ENCODE measurements at regions not wholly inside any gene's neighbourhood (a gene's known extent, or its start where the extent isn't known, plus 50 kb on each side); places are given as distances from the start of the nearest gene placed in this dataset.

- H3K27ac Mint-ChIP-seq, result peak overlapping the region in 1 of 7 donors; percentile 33
These were observed 110.2 kb upstream of the PRDX4 start for GRCh38 chrX:23557070-23557469.

DNA sequence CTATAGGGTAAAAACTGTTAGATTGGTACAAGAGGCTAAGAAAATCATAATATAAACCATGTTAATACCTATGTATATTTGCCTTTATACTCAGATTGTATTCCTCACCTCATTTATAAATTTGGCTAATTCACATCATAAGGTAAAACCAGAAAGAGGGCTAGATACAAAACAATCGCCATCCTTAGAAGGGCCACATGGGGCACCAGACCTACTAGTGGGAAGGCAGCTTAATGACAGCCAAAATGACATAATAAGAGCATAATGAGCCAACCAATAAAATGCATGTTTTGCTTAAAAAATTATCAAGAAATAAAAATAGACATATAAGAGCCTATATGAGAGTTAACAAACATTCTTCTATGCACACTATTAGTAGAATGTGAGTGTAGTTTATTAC, 107.3 kb upstream of the PRDX4 start:
- no peak for DNase-seq
- intact Hi-C loops (cut with micrococcal nuclease), result no loop called here
- Histone ChIP-seq H3K79me2 (ENCODE audit: insufficient read depth, low read length) (no peaks in the 10 kb centered on the region), H3K9ac (ENCODE audit: insufficient read depth, low read length, poor library complexity, severe bottlenecking) (no peak overlapping the region), H3K9me3 (replicated peaks in 1 of 2; ENCODE audit: control insufficient read depth in 1 of 2, insufficient read depth in 1 of 2, low read length in 2 of 2) (peaks cover 5 to 10% of the 10 kb centered on the region in 2 donors), H3K27ac (ENCODE audit: low read depth in 1 of 2, low read length in 2 of 2) (no peak overlapping the region), H2AFZ (ENCODE audit: insufficient read depth, low read depth, low read length, poor library complexity, severe bottlenecking) (no peak overlapping the region), H3K4me2 (replicated peaks; ENCODE audit: extremely low read depth, low read length, poor library complexity, severe bottlenecking) (no peak overlapping the region), H3K27me3 (ENCODE audit: control insufficient read depth in 2 of 2, insufficient read depth in 2 of 2, low read length in 2 of 2) (no peaks in the 10 kb centered on the region), H3K4me3 (replicated peaks in 1 of 3; ENCODE audit: low read depth in 2 of 3, low read length in 3 of 3) (no peak overlapping the region), H3K36me3 (replicated peaks in 1 of 2; ENCODE audit: control insufficient read depth in 1 of 2, insufficient read depth in 2 of 2, low read length in 2 of 2) (no peaks in the 10 kb centered on the region), H3K4me1 (ENCODE audit: control insufficient read depth in 1 of 2, insufficient read depth in 2 of 2, low read length in 2 of 2) (no peaks in the 10 kb centered on the region), H4K20me1 (ENCODE audit: insufficient read depth, low read length) (no peaks in the 10 kb centered on the region)
- TF ChIP-seq, protein P1, sequence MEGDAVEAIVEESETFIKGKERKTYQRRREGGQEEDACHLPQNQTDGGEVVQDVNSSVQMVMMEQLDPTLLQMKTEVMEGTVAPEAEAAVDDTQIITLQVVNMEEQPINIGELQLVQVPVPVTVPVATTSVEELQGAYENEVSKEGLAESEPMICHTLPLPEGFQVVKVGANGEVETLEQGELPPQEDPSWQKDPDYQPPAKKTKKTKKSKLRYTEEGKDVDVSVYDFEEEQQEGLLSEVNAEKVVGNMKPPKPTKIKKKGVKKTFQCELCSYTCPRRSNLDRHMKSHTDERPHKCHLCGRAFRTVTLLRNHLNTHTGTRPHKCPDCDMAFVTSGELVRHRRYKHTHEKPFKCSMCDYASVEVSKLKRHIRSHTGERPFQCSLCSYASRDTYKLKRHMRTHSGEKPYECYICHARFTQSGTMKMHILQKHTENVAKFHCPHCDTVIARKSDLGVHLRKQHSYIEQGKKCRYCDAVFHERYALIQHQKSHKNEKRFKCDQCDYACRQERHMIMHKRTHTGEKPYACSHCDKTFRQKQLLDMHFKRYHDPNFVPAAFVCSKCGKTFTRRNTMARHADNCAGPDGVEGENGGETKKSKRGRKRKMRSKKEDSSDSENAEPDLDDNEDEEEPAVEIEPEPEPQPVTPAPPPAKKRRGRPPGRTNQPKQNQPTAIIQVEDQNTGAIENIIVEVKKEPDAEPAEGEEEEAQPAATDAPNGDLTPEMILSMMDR (IDR thresholded peaks at IDR 0.05), result no peak
- no peak overlapping the region for H3K27ac Mint-ChIP-seq
- H3K4me3 Mint-ChIP-seq, result no peak overlapping the region
- H3K4me1 Mint-ChIP-seq, result no peaks in the 10 kb centered on the region
- WGBS (ENCODE audit: insufficient coverage), result no CpG with 5 or more reads among the region's 1 CpG
- H3K27me3 Mint-ChIP-seq (ENCODE audit: low read depth in 3 of 3), result peaks cover 0 to 2% (median 0%) of the 10 kb centered on the region in 3 donors
- peaks cover 7 to 21% (median 17%) of the 10 kb centered on the region in 7 donors for H3K9me3 Mint-ChIP-seq
- H3K36me3 Mint-ChIP-seq, result no peaks in the 10 kb centered on the region

More at GRCh38 chrX:23557070-23557469, 110.2 kb upstream of the PRDX4 start:
- H3K27me3 ChIP-seq (ENCODE audit: control insufficient read depth in 2 of 2, insufficient read depth in 2 of 2, low read length in 2 of 2), result no peaks in the 10 kb centered on the region
- no CpG with 5 or more reads among the region's 5 CpGs for WGBS (ENCODE audit: insufficient coverage)
- DNase-seq, result peak in 2 of 3 donors; percentile 2 to 6
- H3K36me3 ChIP-seq (replicated peaks in 1 of 2; ENCODE audit: control insufficient read depth in 1 of 2, insufficient read depth in 2 of 2, low read length in 2 of 2), result no peaks in the 10 kb centered on the region
- H2AFZ ChIP-seq (ENCODE audit: insufficient read depth, low read depth, low read length, poor library complexity, severe bottlenecking), result no peak overlapping the region
- H3K79me2 ChIP-seq (ENCODE audit: insufficient read depth, low read length), result no peaks in the 10 kb centered on the region
- H3K27ac ChIP-seq (ENCODE audit: low read depth in 1 of 2, low read length in 2 of 2), result no peak overlapping the region
- no peaks in the 10 kb centered on the region for H4K20me1 ChIP-seq (ENCODE audit: insufficient read depth, low read length)
- peaks cover 0 to 2% (median 2%) of the 10 kb centered on the region in 3 donors for H3K27me3 Mint-ChIP-seq (ENCODE audit: low read depth in 3 of 3)
- TF ChIP-seq, protein P1 (IDR thresholded peaks at IDR 0.05), result no peak
- peaks cover 4 to 18% (median 15%) of the 10 kb centered on the region in 7 donors for H3K9me3 Mint-ChIP-seq
- intact Hi-C loops (cut with micrococcal nuclease), result no loop called here
- H3K36me3 Mint-ChIP-seq, result no peaks in the 10 kb centered on the region
- H3K4me1 ChIP-seq (ENCODE audit: control insufficient read depth in 1 of 2, insufficient read depth in 2 of 2, low read length in 2 of 2), result no peaks in the 10 kb centered on the region
- no peak overlapping the region for H3K4me3 ChIP-seq (replicated peaks in 1 of 3; ENCODE audit: low read depth in 2 of 3, low read length in 3 of 3)
- no peak overlapping the region for H3K9ac ChIP-seq (ENCODE audit: insufficient read depth, low read length, poor library complexity, severe bottlenecking)
- no peak overlapping the region for H3K4me3 Mint-ChIP-seq
- H3K4me2 ChIP-seq (replicated peaks; ENCODE audit: extremely low read depth, low read length, poor library complexity, severe bottlenecking), result no peak overlapping the region
- peaks cover 5 to 10% of the 10 kb centered on the region in 2 donors for H3K9me3 ChIP-seq (replicated peaks in 1 of 2; ENCODE audit: control insufficient read depth in 1 of 2, insufficient read depth in 1 of 2, low read length in 2 of 2)
- no peaks in the 10 kb centered on the region for H3K4me1 Mint-ChIP-seq
